Colonic mucosa (tissue), 4 donors: ENCODE measurements at regions not wholly inside any gene's neighbourhood (a gene's known extent, or its start where the extent isn't known, plus 50 kb on each side); places are given as distances from the start of the nearest gene placed in this dataset.

Experiments used
- DNase-seq: peaks from one replicate; pipeline ENCODE4 v3.0.0-alpha.2; 2020
- H3K27ac ChIP-seq: fragments of 200-600 bp; one replicate; pipeline ENCODE4 v1.8.0; 2021
- H3K27me3 ChIP-seq: fragments of 200-600 bp; one replicate; pipeline ENCODE4 v1.8.0; 2021
- H3K36me3 ChIP-seq: fragments of 200-600 bp; one replicate; pipeline ENCODE4 v1.8.0; 2021
- H3K4me1 ChIP-seq: fragments of 200-600 bp; one replicate; pipeline ENCODE4 v1.8.0; 2021; ENCODE audit warnings: mild to moderate bottlenecking
- H3K4me3 ChIP-seq: fragments of 200-600 bp; one replicate; pipeline ENCODE4 v1.8.0; 2021
- H3K9ac ChIP-seq, 2 donors: one replicate each; pipeline ENCODE4 v1.7.0; 2013; ENCODE audit warnings: control low read depth in 2 of 2, low read depth in 2 of 2, low read length in 2 of 2
- H3K9me3 ChIP-seq: fragments of 200-600 bp; one replicate; pipeline ENCODE4 v1.8.0; 2021
- intact Hi-C: fragments of 100-400 bp; cut with DNase I; formaldehyde crosslinking; loops from one replicate; pipeline ENCODE4 v1.14.1; 2022
- TF ChIP-seq, protein P1 (sequence below): fragments of 200-600 bp; IDR thresholded peaks from one replicate; pipeline ENCODE4 v1.8.0; 2022; ENCODE audit warnings: antibody characterized with exemption, mild to moderate bottlenecking
- donor health status: healthy.
- donor health status: DM: no; HTN: no; CAD: no.
- donor health status: DM: no; HTN: no; CAD: no.

DNA sequence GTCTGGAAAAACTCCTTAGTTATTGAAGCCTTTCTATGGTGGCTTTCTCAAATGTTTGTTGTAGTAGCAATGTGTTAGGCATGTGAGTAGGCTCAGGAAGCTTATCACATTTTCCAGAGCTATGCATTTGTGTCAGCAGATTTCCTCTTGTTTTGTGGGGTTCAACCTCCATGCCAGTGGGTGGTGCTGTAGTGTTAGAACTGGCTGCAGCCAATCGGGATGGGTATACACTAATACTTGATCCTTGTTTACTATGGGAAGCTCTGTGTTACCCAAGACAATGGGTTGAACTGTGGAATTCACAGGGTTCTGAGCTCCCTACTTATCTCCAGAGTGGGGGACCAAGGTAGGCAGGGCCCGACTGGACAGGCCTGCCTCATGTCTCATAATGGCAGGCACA is 348.5 kb upstream of the ADAMTS5 start:
- Histone ChIP-seq H3K4me1 (no peaks in the 10 kb centered on the region), H3K27ac (no peak overlapping the region), H3K4me3 (no peak overlapping the region), H3K9ac (no peak overlapping the region), H3K9me3 (no peaks in the 10 kb centered on the region), H3K27me3 (no peaks in the 10 kb centered on the region), H3K36me3 (no peaks in the 10 kb centered on the region)
- TF ChIP-seq, protein P1, sequence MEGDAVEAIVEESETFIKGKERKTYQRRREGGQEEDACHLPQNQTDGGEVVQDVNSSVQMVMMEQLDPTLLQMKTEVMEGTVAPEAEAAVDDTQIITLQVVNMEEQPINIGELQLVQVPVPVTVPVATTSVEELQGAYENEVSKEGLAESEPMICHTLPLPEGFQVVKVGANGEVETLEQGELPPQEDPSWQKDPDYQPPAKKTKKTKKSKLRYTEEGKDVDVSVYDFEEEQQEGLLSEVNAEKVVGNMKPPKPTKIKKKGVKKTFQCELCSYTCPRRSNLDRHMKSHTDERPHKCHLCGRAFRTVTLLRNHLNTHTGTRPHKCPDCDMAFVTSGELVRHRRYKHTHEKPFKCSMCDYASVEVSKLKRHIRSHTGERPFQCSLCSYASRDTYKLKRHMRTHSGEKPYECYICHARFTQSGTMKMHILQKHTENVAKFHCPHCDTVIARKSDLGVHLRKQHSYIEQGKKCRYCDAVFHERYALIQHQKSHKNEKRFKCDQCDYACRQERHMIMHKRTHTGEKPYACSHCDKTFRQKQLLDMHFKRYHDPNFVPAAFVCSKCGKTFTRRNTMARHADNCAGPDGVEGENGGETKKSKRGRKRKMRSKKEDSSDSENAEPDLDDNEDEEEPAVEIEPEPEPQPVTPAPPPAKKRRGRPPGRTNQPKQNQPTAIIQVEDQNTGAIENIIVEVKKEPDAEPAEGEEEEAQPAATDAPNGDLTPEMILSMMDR = no peak
- intact Hi-C loops = no loop called here
- DNase-seq = no peak

DNA sequence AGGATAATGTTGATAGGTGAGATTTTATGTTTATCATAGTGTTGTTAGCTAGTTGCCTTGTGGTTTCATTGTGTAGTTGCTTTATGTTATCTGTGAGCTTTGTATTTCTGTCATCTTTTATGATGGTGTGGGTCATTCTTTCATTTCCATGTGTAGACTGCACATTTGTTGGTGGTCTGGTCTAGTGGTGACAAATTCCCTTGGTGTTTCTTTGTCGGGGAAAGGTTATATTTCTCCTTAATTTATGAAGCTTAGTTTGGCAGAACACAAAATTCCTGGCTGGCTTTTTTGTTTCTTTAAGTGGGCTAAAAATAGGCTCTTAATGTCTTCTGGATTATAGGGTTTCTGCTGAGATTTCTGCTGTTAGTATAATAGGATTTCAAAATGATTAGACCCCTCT is 347.2 kb upstream of the ADAMTS5 start:
- Histone ChIP-seq H3K36me3 (no peaks in the 10 kb centered on the region), H3K4me3 (no peak overlapping the region), H3K27me3 (no peaks in the 10 kb centered on the region), H3K4me1 (no peaks in the 10 kb centered on the region), H3K9ac (no peak overlapping the region), H3K9me3 (no peaks in the 10 kb centered on the region), H3K27ac (no peak overlapping the region)
- intact Hi-C loops = no loop called here
- no peak for DNase-seq
- TF ChIP-seq, protein P1 = no peak

DNA sequence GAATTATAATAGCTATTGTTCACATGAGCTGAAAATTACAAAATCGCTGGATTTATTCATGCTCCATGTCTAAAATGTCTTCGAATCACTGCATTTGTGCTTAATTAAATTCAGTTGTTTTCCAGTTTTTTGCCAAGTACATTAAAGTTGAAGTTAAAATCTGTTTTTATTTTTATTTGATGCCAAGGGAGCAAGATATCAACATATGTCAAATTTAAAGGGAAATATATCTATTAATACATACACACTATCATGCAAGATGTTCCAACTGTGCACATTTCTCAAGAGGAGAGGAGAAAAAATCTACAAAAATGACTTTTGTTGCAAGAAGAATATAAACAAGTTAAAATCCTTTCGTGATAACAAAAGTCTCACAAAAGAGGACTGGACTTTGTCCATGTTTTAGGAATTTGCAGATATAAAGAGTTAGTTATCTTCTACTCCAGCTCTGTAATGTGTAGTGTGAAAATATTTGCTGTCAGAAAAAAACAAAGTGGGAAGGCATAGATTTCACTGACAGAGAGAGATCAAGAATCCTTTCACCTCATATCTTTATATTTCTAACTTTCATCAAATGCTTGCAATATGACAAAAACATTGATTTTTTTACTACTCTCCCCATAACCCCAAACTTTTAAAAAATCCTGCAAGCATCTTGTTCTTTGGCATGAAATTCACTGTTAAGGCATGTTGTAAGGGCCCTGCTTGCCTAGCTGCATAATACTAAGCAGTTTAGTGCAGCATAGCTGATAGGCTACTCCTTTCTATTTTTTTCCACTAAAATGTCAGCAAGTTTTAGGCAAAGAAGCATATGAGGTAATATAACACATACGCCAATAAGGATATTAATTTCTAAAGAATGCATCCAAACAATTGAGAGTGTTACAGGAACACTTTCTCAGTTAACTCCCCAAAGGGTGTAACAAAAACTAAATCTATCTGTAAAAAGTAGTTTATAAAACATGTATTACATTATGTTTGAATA is 340.2 kb upstream of the ADAMTS5 start:
- no peak for DNase-seq
- Histone ChIP-seq H3K4me1 (no peaks in the 10 kb centered on the region), H3K9ac (no peak overlapping the region), H3K4me3 (no peak overlapping the region), H3K27ac (no peak overlapping the region), H3K36me3 (no peaks in the 10 kb centered on the region), H3K27me3 (no peaks in the 10 kb centered on the region), H3K9me3 (no peaks in the 10 kb centered on the region)
- TF ChIP-seq, protein P1 = no peak
- intact Hi-C loops = no loop called here

DNA sequence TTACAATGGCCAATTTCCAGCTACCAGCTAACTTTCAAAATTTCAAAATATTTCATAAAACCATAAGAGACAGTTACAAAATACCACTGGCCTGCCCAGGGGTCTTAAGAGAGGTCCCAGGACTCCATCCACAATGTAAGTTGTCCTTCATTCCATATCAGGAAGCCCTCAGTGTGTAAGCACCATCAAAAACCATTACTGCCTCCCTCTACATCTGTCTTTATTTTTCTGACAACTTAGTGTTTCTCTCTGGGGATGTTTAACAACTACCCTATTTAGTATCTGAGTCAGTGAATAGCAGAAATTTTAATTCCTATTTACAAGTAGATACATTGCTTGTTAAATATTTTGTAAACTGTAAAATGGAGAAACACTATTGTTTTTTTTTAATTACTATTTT is 339.3 kb upstream of the ADAMTS5 start:
- TF ChIP-seq, protein P1 = no peak
- H3K9ac ChIP-seq = no peak overlapping the region
- intact Hi-C loops = no loop called here
- no peak overlapping the region for H3K27ac ChIP-seq
- no peaks in the 10 kb centered on the region for H3K27me3 ChIP-seq
- H3K4me1 ChIP-seq = no peaks in the 10 kb centered on the region
- no peaks in the 10 kb centered on the region for H3K36me3 ChIP-seq
- no peak for DNase-seq
- H3K4me3 ChIP-seq = no peak overlapping the region
- H3K9me3 ChIP-seq = no peaks in the 10 kb centered on the region

DNA sequence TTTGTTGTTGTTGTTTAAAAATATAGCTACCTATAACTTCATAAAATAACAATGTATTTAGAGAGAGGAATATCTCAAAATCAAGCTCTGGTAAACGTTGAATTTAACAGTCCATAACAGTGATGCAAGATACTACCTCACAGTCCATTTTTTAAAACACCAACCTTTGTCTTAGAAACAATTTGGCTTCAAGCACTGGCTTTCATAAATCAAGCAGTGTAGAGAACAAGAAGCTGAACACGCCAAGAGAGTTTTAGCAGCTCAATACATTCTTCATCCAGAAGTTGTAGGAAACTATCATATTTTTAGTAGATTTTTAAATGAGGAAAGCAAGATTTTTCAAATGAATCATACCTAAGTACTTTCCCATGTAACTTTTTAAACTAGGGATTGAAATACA is 334.3 kb upstream of the ADAMTS5 start:
- H3K36me3 ChIP-seq = no peaks in the 10 kb centered on the region
- no peak overlapping the region for H3K27ac ChIP-seq
- TF ChIP-seq, protein P1 = no peak
- intact Hi-C loops = no loop called here
- no peak overlapping the region for H3K9ac ChIP-seq
- H3K27me3 ChIP-seq = no peaks in the 10 kb centered on the region
- no peak overlapping the region for H3K4me3 ChIP-seq
- H3K4me1 ChIP-seq = no peaks in the 10 kb centered on the region
- no peak for DNase-seq
- no peaks in the 10 kb centered on the region for H3K9me3 ChIP-seq
